Loucy (cell line): ENCODE measurements at regions not wholly inside any gene's neighbourhood (a gene's known extent, or its start where the extent isn't known, plus 50 kb on each side); places are given as distances from the start of the nearest gene placed in this dataset.

Source experiments
- H2AFZ ChIP-seq: fragments of 200-600 bp; sonication (generic); 2 replicates; pipeline ENCODE4 v1.6.0; 2016; ENCODE audit warnings: antibody characterized with exemption, mild to moderate bottlenecking, low read length, moderate library complexity
- H3F3A ChIP-seq: fragments of 200-600 bp; 2 replicates; pipeline ENCODE4 v1.6.0; 2016; ENCODE audit warnings: antibody characterized with exemption, low read depth, mild to moderate bottlenecking
- H3K27me3 ChIP-seq: fragments of 200-600 bp; sonication (generic); 2 replicates; pipeline ENCODE4 v1.6.1; 2014; ENCODE audit warnings: low read length, mild to moderate bottlenecking; ENCODE audit not compliant: insufficient read depth, poor library complexity, severe bottlenecking
- H3K36me3 ChIP-seq: fragments of 200-600 bp; sonication (generic); 2 replicates; pipeline ENCODE4 v1.6.1; 2016; ENCODE audit warnings: low read length; ENCODE audit not compliant: insufficient read depth
- H3K4me1 ChIP-seq: fragments of 200-600 bp; sonication (generic); 2 replicates; pipeline ENCODE4 v1.5.1; 2014; ENCODE audit warnings: low read length, mild to moderate bottlenecking; ENCODE audit not compliant: insufficient read depth, poor library complexity, severe bottlenecking
- H3K4me2 ChIP-seq: fragments of 200-600 bp; sonication (generic); 2 replicates; pipeline ENCODE4 v1.6.0; 2014; ENCODE audit warnings: antibody characterized with exemption, low read length, low read depth, mild to moderate bottlenecking; ENCODE audit not compliant: poor library complexity, severe bottlenecking
- H3K4me3 ChIP-seq: fragments of 200-600 bp; sonication (generic); 2 replicates; pipeline ENCODE4 v1.5.1; 2014; ENCODE audit warnings: low read length, mild to moderate bottlenecking, mixed read lengths; ENCODE audit not compliant: poor library complexity, severe bottlenecking
- H3K79me2 ChIP-seq: fragments of 200-600 bp; sonication (generic); 2 replicates; pipeline ENCODE4 v1.6.1; 2014; ENCODE audit warnings: low read length; ENCODE audit not compliant: insufficient read depth
- H3K9ac ChIP-seq: fragments of 200-600 bp; sonication (generic); 2 replicates; pipeline ENCODE4 v1.6.0; 2014; ENCODE audit warnings: mild to moderate bottlenecking, low read depth, low read length, moderate library complexity; ENCODE audit not compliant: poor library complexity, severe bottlenecking
- H3K9me2 ChIP-seq: fragments of 200-600 bp; sonication (generic); replicated peaks from 2 replicates; pipeline ENCODE4 v1.6.1; 2016; ENCODE audit warnings: low read depth, low read length, mixed read lengths
- H3K9me3 ChIP-seq: fragments of 200-600 bp; sonication (generic); 2 replicates; pipeline ENCODE4 v1.6.1; 2014; ENCODE audit warnings: mild to moderate bottlenecking, antibody characterized with exemption, low read length, low read depth; ENCODE audit not compliant: insufficient read depth
- H4K20me1 ChIP-seq: fragments of 200-600 bp; sonication (generic); 2 replicates; pipeline ENCODE4 v1.6.0; 2014; ENCODE audit warnings: antibody characterized with exemption, low read length, mild to moderate bottlenecking; ENCODE audit not compliant: insufficient read depth, poor library complexity, severe bottlenecking
- CTCF ChIP-seq: fragments of 200-600 bp; sonication (generic); conservative IDR thresholded peaks from 2 replicates; pipeline ENCODE4 v1.5.1; 2014; ENCODE audit warnings: mild to moderate bottlenecking, antibody characterized with exemption, low read length
- EZH2phosphoT487 ChIP-seq: fragments of 200-600 bp; IDR thresholded peaks from 2 replicates; pipeline ENCODE4 v1.6.1; 2018; ENCODE audit warnings: antibody characterized with exemption, mild to moderate bottlenecking, moderate library complexity, borderline replicate concordance

- TF ChIP-seq CTCF: no peak
- no peaks in the 10 kb centered on the region for H3K9me2 ChIP-seq
- H2AFZ ChIP-seq: no peak overlapping the region
- H3K36me3 ChIP-seq: peaks cover 34% of the 10 kb centered on the region; the same call in 1 of the 2 replicates
- H3K27me3 ChIP-seq: no peaks in the 10 kb centered on the region
- H3K9me3 ChIP-seq: no peaks in the 10 kb centered on the region
- H3K79me2 ChIP-seq: peaks cover 11% of the 10 kb centered on the region; the same call in 1 of the 2 replicates
- H3K4me3 ChIP-seq: no peak overlapping the region
- H3F3A ChIP-seq: no peaks in the 10 kb centered on the region
- H4K20me1 ChIP-seq: peaks cover 7% of the 10 kb centered on the region
- no peak overlapping the region for H3K9ac ChIP-seq
- peaks cover 10% of the 10 kb centered on the region for H3K4me1 ChIP-seq
- no peak overlapping the region for H3K4me2 ChIP-seq
These were observed 74.5 kb upstream of the METRNL start for GRCh38 chr17:83004791-83005380.

GRCh38 chr17:83005639-83006038, 73.8 kb upstream of the METRNL start:
- Histone ChIP-seq H2AFZ (no peak overlapping the region), H3K9ac (no peak overlapping the region), H3K79me2 (peaks cover 12% of the 10 kb centered on the region; the same call in 1 of the 2 replicates), H3K4me2 (no peak overlapping the region), H3K4me1 (peaks cover 10% of the 10 kb centered on the region), H3K4me3 (no peak overlapping the region), H3K9me2 (no peaks in the 10 kb centered on the region), H3K27me3 (no peaks in the 10 kb centered on the region), H3F3A (no peaks in the 10 kb centered on the region), H3K9me3 (no peaks in the 10 kb centered on the region), H4K20me1 (peaks cover 10% of the 10 kb centered on the region), H3K36me3 (peaks cover 32% of the 10 kb centered on the region; the same call in 1 of the 2 replicates)
- TF ChIP-seq CTCF (no peak), EZH2phosphoT487 (no peak)

DNA sequence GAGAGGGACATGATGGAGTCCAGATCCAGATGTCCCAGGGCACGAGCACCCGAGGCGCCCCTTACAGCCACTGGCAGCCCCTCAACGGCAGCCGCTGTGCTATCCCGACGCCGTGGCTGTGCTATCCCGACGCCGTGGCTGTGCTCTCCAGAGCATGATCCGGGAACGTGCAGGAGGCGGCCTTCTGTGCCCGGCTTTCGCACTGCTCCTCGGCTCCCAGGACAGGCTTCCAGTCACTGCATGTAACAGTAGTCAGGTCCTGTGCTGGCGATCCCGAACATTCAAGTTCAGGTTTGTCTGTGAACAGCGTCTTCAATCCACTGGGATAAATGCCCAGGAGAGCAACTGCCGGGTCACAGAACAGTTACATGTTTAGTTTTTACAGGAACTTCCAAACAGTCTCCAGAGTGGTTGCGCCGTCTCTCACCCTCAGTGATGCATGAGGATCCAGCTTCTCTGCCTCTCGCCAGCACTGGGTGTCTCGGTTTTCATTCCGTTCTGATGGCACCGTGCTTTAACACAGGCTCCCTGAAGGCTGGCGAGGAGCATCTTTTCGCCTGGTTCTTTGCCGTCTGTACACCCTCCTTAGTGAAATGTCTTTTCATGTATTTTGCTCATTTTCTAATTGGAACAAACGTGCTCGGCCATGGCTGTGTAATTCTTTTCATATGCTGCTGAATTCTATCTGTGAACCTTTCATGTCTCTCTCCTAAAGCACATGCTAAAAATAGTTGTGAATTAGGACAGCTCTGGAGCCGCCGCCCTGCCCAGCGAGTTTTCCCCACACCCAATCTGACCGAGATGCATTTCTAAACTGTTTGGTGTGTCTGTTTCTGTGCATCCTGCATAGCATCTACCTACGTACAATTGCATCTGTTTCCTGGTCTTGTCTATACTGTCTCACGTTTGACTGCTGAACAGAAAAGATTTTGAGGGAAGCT, 72.6 kb upstream of the METRNL start:
- H3K4me2 ChIP-seq: no peak overlapping the region
- no peaks in the 10 kb centered on the region for H3K27me3 ChIP-seq

More for the DNA sequence above, 72.6 kb upstream of the METRNL start:
- H3F3A ChIP-seq: no peaks in the 10 kb centered on the region
- no peaks in the 10 kb centered on the region for H3K9me2 ChIP-seq
- H2AFZ ChIP-seq: no peak overlapping the region
- no peak overlapping the region for H3K4me3 ChIP-seq
- H3K9ac ChIP-seq: no peak overlapping the region
- H3K4me1 ChIP-seq: peaks cover 10% of the 10 kb centered on the region
- peaks cover 25% of the 10 kb centered on the region; the same call in 1 of the 2 replicates for H3K36me3 ChIP-seq
- TF ChIP-seq EZH2phosphoT487: no peak
- peaks cover 22% of the 10 kb centered on the region; the same call in 1 of the 2 replicates for H3K79me2 ChIP-seq
- peaks cover 19% of the 10 kb centered on the region for H4K20me1 ChIP-seq
- no peaks in the 10 kb centered on the region for H3K9me3 ChIP-seq
